Esophagus (tissue), 2 donors: ENCODE measurements at regions not wholly inside any gene's neighbourhood (a gene's known extent, or its start where the extent isn't known, plus 50 kb on each side); places are given as distances from the start of the nearest gene placed in this dataset.
"Not testable (repeated sequence)": the region's sequence is repeated elsewhere in the genome, so short reads cannot be mapped to it uniquely, and the experiment has no call there.

ENCODE experiments used
- H3K27ac ChIP-seq, 2 donors: one replicate each; pipeline ENCODE4 v1.5.1; 2013; ENCODE audit warnings: low read depth in 2 of 2, mild to moderate bottlenecking in 2 of 2, inconsistent platforms in 1 of 2, low read length in 1 of 2, moderate library complexity in 1 of 2
- H3K27me3 ChIP-seq, 2 donors: one replicate each; pipeline ENCODE4 v1.6.1; 2013; ENCODE audit warnings: low read length in 2 of 2, control low read depth in 1 of 2, mild to moderate bottlenecking in 1 of 2; ENCODE audit not compliant: insufficient read depth in 2 of 2, control insufficient read depth in 1 of 2
- H3K36me3 ChIP-seq, 2 donors: one replicate each; pipeline ENCODE4 v1.6.1; 2013; ENCODE audit warnings: low read length in 1 of 2; ENCODE audit not compliant: control insufficient read depth in 2 of 2, insufficient read depth in 2 of 2
- H3K4me1 ChIP-seq, 2 donors: one replicate each; pipeline ENCODE4 v1.6.1; 2013; ENCODE audit warnings: low read length in 1 of 2; ENCODE audit not compliant: control insufficient read depth in 2 of 2, insufficient read depth in 2 of 2
- H3K4me3 ChIP-seq, 2 donors: one replicate each; pipeline ENCODE4 v1.5.1; 2013; ENCODE audit warnings: low read length in 2 of 2, mild to moderate bottlenecking in 2 of 2, low read depth in 1 of 2, moderate library complexity in 1 of 2
- H3K9me3 ChIP-seq, 2 donors: one replicate each; pipeline ENCODE4 v1.6.1; 2013; ENCODE audit warnings: mild to moderate bottlenecking in 2 of 2, low read depth in 1 of 2, low read length in 1 of 2, moderate library complexity in 1 of 2; ENCODE audit not compliant: control insufficient read depth in 2 of 2, insufficient read depth in 1 of 2
- WGBS, 2 donors: extraction: QIAGEN DNeasy Blood & Tissue Kit; methylation state at CpG; one replicate each; pipeline ENCODE4 v1.1.7; 2013; 5-methylcytosine and 5-hydroxymethylcytosine counted together
- donor health status: healthy with polysubstance abuse.
- donor health status: Bipolar disorder and iron deficiency.

GRCh38 chr2:242130682-242131081 is 261.2 kb downstream of the RTP5 start:
- H3K4me1 ChIP-seq, H3K27ac ChIP-seq, H3K27me3 ChIP-seq, H3K4me3 ChIP-seq, H3K9me3 ChIP-seq, H3K36me3 ChIP-seq: not testable (repeated sequence)
- 81 to 85% methylated on average over 3 of the region's 3 CpGs for WGBS, 2 donors

GRCh38 chr2:242159921-242160320 is 290.4 kb downstream of the RTP5 start:
- H3K4me1 ChIP-seq, H3K9me3 ChIP-seq, H3K36me3 ChIP-seq, H3K27me3 ChIP-seq, H3K27ac ChIP-seq, H3K4me3 ChIP-seq: not testable (repeated sequence)
- WGBS, 2 donors: 10 to 11% methylated on average over 2 of the region's 2 CpGs

GRCh38 chr2:242165115-242165514 is 295.6 kb downstream of the RTP5 start:
- not testable (repeated sequence) for H3K36me3 ChIP-seq, H3K4me3 ChIP-seq, H3K27me3 ChIP-seq, H3K27ac ChIP-seq, H3K4me1 ChIP-seq, H3K9me3 ChIP-seq

GRCh38 chr2:242171290-242171689 is 301.8 kb downstream of the RTP5 start:
- H3K27ac ChIP-seq, H3K9me3 ChIP-seq, H3K36me3 ChIP-seq, H3K27me3 ChIP-seq, H3K4me1 ChIP-seq, H3K4me3 ChIP-seq: not testable (repeated sequence)
- 96% methylated on average over 4 of the region's 4 CpGs for WGBS, 2 donors
